HUDEP-2 (cell line): ENCODE measurements at regions not wholly inside any gene's neighbourhood (a gene's known extent, or its start where the extent isn't known, plus 50 kb on each side); places are given as distances from the start of the nearest gene placed in this dataset.
"Not testable (repeated sequence)": the region's sequence is repeated elsewhere in the genome, so short reads cannot be mapped to it uniquely, and the experiment has no call there.

Source experiments
- DNase-seq, 76 experiments: peaks; one replicate each; lab custom pipeline; 2025; ENCODE audit not compliant: unreplicated experiment in 76 of 76; lab: John Stamatoyannopoulos, UW

- DNase-seq = not testable (repeated sequence)
These were observed 236.4 kb upstream of the GALNT17 start for GRCh38 chr7:70895337-70896200.

DNA sequence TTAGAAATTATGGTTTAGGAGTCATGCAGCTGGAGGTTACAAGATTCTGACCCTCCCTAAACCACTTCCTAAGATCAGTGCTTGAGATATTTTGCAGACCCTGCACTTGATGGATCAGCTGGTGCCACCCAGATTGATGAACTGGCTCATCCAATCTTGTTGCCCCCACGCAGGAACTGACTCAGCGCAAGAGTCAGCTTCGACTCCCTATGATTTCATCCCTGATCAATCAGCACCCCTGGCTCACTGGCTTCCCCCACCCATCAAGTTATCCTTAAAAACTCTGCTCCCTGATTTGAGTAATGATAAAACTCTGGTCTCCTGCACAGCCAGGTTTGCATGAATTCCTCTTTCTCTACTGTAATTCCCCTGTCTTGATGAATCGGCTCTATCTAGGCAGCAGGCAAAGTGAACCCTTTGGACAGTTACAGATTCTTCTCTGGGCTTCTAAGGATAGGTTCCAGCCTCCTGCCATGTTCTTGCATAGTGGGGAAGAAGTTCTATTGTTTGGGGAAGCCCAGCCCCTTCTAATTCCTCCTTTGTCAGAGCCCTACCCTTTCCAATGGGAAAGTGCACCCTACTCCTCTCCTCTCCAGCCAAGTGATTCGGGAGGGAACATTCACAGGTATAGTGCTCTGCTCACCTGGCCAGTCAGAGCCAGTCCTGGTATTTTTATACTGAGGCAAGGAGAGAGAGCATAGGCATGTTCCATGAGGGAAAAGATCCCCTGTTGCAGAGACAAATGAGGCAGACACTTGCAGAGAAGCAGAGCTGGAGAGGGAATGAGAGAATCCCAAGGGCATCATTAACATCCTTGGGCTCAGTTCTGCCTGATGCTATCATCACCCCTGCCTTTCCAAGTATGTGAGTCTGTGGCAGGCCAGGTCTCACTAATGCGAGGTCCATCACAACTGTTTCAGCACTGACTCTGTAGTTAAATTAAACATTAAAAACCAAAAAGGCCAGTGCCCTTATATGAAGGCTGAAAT is 224.4 kb upstream of the GALNT17 start:
- DNase-seq = no peak

- no peak for DNase-seq
These were observed 218.0 kb upstream of the GALNT17 start for GRCh38 chr7:70913924-70914323.

DNA sequence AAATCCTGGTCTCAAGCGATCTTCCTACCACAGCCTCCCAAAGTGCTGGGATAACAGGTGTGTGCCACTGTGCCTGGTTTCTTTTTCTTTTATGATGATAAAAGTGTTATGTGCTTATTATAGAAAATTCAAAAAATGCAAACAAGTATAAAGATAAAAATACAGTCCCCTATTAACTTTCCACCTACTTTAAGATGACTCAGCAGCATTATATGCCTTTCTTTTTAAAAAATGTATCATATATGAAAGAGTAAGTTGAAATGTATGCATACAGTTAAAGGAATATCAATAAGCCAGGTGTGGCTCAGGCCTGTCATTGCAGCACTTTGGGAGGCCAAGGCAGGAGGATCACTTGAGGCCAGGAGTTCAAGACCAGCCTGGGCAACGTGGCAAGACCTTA is 216.9 kb upstream of the GALNT17 start:
- DNase-seq = no peak

GRCh38 chr7:70919481-70920073 is 212.4 kb upstream of the GALNT17 start:
- DNase-seq = peak in 1 of 76 experiments; percentile 0

- no peak for DNase-seq
These were observed 211.1 kb upstream of the GALNT17 start for GRCh38 chr7:70920876-70921275.

DNA sequence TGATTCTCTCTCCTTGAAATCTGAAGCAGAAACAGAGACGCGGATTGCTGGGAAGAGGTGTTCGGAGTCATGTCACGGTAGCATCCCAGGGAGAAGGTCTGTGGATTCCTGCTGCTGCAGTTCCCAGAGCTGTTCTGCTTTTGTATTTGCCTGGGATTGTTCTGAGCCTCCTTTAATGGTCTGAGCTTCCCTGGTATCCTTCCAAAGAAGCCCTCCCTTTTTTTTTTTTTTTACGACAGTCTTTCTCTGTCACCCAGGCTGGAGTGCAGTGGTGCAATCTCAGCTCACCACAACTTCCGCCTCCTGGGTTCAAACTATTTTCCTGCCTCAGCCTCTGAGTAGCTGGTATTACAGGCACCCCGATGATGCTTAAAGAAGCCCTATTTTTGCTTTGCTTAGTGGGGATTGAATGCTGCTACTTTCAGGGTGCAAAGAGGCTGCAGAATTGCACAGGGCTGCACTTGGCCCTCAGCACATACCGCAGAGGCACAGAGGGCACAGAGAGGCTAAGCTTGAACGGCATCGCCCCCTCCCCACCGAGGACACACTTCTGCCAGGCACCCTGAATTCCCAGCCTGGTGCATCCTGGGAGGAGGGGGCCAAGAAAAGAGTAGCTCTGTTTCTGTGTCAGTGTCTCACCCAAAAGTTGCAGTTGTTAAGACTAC is 208.6 kb upstream of the GALNT17 start:
- DNase-seq = no peak

DNA sequence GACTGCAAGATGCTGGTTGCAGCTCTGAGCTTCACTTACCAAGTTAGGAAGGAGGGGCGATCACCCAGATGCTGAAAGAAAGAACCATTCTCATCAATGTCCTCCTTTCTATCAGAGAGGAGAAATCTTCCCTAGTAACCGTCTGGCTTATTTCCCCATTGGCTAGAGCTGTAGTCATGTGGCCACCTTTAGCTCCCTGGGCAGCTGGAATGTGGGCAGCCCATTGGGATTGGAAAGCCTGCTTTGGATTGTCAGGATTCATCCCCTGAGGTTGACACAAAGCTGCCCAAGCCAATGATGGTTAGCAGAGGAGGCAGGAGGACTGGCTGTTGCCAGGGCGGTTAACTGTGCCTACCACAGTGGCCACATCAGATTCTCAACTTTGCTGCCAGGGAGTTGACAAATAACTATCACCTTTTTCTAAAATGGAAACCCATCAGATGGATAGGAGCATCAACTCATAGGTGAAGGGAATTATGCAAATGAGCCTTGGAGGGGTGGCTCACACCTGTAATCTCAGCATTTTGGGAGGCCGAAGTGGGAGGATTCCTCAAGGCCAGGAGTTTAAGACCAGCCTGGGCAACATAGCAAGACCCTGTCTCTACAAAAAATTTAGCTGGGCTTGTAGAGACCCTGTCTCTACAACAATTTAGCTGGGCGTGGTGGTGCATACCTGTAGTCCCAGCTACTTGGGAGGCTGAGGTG is 206.4 kb upstream of the GALNT17 start:
- DNase-seq = no peak

DNA sequence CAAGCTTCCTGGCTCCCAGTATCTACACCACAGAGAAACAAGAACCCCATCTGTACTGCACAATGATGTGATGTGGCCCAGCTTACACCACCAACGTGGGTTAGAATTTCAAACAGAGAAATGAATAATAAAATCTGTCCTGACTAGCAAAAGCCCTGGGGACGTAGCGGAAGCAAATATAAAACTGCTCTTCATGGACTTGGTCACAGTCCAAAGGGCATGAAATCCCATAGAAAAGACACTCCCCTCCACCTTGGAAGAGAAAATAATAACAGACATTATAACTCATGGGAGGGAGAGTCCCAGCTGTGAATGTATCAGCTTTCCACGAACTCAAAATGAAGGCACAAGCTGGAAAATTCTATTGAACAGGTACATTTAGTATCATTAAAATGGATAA is 205.3 kb upstream of the GALNT17 start:
- no peak for DNase-seq

- DNase-seq = no peak
These were observed 196.6 kb upstream of the GALNT17 start for GRCh38 chr7:70935311-70935710.

DNA sequence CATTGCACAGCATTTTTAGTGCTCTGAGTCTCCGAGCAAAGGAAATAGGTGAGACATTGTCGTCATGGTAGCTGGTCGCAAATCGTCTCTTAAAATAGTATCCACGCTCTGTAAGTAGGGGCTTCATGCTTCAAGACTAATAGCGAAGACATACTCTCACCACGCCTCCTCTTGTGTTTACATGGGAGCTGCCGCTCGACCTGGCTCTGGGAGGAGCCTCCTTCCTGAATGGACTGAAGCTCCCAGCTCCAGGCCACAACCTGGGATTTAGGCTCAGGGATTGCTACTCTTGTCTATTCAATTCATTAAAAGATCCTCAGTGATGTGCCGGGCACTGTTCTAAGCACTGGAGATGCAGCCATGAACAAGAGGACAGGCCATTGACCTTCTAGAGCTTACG is 196.1 kb upstream of the GALNT17 start:
- DNase-seq = no peak

DNA sequence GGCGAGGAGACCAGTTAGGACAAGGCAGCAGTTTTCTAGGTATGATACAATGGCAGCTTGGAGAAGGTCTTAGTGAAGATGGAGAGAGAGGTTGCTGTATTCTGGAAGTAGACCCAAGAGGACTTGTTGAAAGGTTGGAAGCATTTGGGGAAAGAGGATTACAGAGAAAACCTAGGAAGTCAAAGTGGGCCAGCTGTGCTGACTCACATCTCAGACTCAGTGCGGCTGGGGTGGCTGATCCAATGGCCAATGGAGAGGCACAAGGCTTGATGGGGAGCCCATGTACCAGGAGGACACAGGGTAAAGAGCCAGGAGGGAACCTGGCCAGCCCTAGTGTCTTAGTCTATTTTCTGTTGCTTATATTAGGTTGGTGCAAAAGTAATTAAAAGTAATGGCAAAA is 194.5 kb upstream of the GALNT17 start:
- no peak for DNase-seq

DNA sequence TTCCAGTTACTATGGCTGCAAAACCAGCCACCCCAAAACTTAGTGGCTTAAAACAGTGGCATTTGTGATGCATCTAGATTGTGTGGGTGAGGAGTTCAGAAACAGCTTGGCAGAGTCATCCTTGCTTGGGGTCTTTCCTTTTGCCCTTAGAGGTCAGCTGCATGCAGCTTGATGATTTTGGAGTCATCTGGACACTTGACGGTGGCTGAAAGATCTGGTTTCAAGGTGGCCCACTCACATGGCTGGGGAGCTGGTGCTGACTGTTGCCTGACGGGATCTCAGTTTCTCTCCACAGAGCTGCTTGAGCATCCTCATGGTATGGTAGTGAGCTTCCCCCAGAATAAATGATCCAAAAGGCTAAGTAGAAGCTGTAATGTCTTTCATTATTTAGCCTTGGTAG is 191.3 kb upstream of the GALNT17 start:
- DNase-seq = no peak

- DNase-seq = no peak
These were observed 189.2 kb upstream of the GALNT17 start for GRCh38 chr7:70942791-70943190.

DNA sequence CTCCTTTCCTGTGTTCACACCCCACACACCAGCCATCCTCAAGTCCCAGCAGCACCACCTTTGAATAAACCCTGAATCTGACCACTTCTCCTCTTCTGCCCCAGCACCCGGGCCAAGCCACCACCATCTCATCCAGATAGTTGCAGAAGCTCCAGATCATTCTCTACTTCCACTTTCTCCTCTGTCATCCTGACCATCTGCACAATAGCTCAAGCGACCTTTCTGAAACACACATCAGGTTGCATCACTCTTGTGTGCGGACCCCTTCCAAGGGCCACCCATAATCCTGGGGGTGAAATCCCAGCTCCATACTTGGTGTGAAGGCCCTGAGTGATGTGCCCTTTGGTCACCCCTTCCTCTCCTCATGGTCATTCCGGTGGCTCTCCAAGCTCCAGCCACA is 187.4 kb upstream of the GALNT17 start:
- DNase-seq = no peak

DNA sequence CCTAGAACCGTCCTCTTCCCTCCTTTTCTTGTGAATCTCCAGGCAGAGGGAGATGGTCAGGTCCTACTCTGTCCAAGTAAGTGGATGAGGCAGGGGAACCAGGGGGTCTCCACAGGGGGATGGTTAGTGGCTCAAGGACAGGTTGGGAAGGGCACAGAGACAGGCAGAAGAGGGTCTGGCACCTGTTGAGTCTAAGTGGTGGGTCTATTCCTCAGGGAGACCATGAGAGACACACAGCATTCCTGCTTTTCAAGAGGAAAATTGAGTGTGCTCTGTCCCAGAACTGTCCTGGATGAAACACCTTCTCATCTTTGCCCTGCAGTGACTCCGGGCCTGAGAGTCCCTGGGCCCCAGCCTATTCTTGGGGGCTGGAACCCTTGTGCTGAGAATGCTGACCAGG is 184.8 kb upstream of the GALNT17 start:
- DNase-seq = no peak

DNA sequence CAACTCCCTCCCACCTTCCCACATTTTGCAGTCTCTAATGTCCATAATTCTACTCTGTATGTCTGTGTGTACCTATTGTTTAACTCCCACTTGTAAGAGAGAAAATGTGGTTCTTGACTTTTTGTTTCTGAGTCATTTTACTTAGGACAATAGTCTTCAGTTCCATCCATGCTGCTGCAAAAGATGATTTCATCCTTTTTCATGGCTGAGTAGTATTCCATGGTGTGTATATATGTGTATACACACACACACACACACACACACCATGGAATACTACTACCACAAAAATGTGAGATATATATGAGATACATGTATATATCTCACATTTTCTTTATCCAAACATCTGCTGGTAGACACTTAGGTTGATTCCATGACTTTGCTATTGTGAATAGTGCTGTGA is 182.1 kb upstream of the GALNT17 start:
- no peak for DNase-seq

DNA sequence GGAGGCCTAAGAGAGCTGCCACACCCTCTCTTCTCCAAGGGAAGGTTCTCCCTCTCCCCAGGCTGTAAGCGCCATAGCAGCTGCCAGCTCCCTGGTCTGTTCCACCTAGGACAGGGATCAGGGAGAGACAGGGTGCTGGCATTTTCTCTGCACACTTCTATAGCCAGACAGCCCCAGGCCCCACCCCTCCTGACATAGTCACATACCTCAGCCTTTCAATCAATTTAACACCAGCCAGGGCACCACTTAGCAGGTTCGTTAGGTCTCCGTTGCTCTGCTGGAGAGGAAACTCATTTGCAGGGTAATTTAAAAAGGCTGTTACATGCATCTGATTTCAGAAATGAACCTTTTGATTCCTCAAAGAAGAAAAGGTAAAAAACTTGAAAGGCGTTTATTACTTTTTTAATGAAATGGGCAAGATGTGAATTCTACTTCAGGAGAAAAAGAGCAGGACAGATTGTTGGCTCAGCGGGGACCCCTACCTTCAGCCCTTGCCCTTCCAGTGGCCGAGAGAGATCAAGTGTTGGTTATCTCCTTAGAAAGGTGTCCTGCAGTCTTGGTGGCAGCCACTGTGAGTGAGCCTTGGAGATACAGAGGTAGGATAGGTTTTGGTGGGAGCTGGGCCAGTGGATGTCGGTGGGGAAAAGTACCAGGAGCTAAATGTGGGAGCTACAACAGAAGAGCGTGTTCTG is 180.5 kb upstream of the GALNT17 start:
- DNase-seq = no peak

GRCh38 chr7:70952311-70952710 is 179.6 kb upstream of the GALNT17 start:
- DNase-seq = no peak
